Glomerular visceral epithelial cell (primary cell): ENCODE measurements at regions not wholly inside any gene's neighbourhood (a gene's known extent, or its start where the extent isn't known, plus 50 kb on each side); places are given as distances from the start of the nearest gene placed in this dataset.

Experiments used
- DNase-seq: peaks from one replicate; pipeline ENCODE4 v3.0.0-alpha.2; 2016; ENCODE audit errors: extremely low spot score

GRCh38 chr4:128528793-128529553 is 241.4 kb upstream of the PGRMC2 start:
- DNase-seq, result peak; percentile 98

GRCh38 chr4:128527946-128528576 is 240.4 kb upstream of the PGRMC2 start:
- DNase-seq, result no peak

GRCh38 chr4:128527351-128527750 is 239.7 kb upstream of the PGRMC2 start:
- DNase-seq, result no peak

GRCh38 chr4:128525992-128526630 is 238.5 kb upstream of the PGRMC2 start:
- no peak for DNase-seq

GRCh38 chr4:128525387-128525786 is 237.8 kb upstream of the PGRMC2 start:
- DNase-seq, result peak; percentile 35

- DNase-seq, result peak; percentile 84
These were observed 236.7 kb upstream of the PGRMC2 start for GRCh38 chr4:128524311-128524710.

GRCh38 chr4:128521648-128522111 is 234.1 kb upstream of the PGRMC2 start:
- DNase-seq, result peak; percentile 68

GRCh38 chr4:128521156-128521555 is 233.5 kb upstream of the PGRMC2 start:
- DNase-seq, result peak; percentile 23

- no peak for DNase-seq
These were observed 231.7 kb upstream of the PGRMC2 start for GRCh38 chr4:128519163-128519830.

GRCh38 chr4:128517739-128518510 is 230.3 kb upstream of the PGRMC2 start:
- DNase-seq, result peak; percentile 93

- no peak for DNase-seq
These were observed 229.6 kb upstream of the PGRMC2 start for GRCh38 chr4:128517096-128517738.

- DNase-seq, result no peak
These were observed 228.8 kb upstream of the PGRMC2 start for GRCh38 chr4:128516301-128516969.

- no peak for DNase-seq
These were observed 226.3 kb upstream of the PGRMC2 start for GRCh38 chr4:128513664-128514484.

GRCh38 chr4:128512767-128513322 is 225.2 kb upstream of the PGRMC2 start:
- no peak for DNase-seq

- no peak for DNase-seq
These were observed 224.5 kb upstream of the PGRMC2 start for GRCh38 chr4:128512161-128512560.

- DNase-seq, result no peak
These were observed 223.2 kb upstream of the PGRMC2 start for GRCh38 chr4:128510850-128511249.

GRCh38 chr4:128502818-128503527 is 215.4 kb upstream of the PGRMC2 start:
- peak; percentile 31 for DNase-seq

- DNase-seq, result no peak
These were observed 213.6 kb upstream of the PGRMC2 start for GRCh38 chr4:128501239-128501638.
